K562 (cell line): ENCODE measurements at regions not wholly inside any gene's neighbourhood (a gene's known extent, or its start where the extent isn't known, plus 50 kb on each side); places are given as distances from the start of the nearest gene placed in this dataset.

Experiments
- ATAC-seq: fragments of 200-7000 bp; cut with Tn5 transposase; 3 replicates; pipeline ENCODE4 v1.9.1; 2020; ENCODE audit warnings: moderate library complexity
- BruUV-seq: library from RNA; stranded (reverse); fragments of 400-500 nt; replicated peaks from 2 replicates; lab custom pipeline; 2021; lab: Mats Ljungman, UMichigan
- CTCF ChIA-PET: fragments of 300-600 bp; formaldehyde crosslinking; extraction: SDS; loops from one replicate; lab custom pipeline; 2021; ENCODE audit warnings: low intra/inter-chr PET ratio; lab: Yijun Ruan, JAX
- POLR2A ChIA-PET: fragments of 300-600, 350-650 bp; sonication (Branson Sonifier 250); formaldehyde crosslinking; extraction: SDS; loops from one replicate; lab custom pipeline; 2021; ENCODE audit warnings: antibody characterized with exemption, inconsistent platforms; lab: Yijun Ruan, JAX
- DNase-seq, 4 experiments: peaks; one replicate each; pipeline versions ENCODE4 v3.0.0 to v3.0.0-alpha.2; 2011 to 2018; ENCODE audit warnings: low spot score in 3 of 4, mixed read lengths in 3 of 4; ENCODE audit errors: extremely low read depth in 1 of 4
- FAIRE-seq: peaks from 2 replicates; lab custom pipeline; 2011; peaks lifted over from hg19 to GRCh38; lab: Jason Lieb, UNC
- H2AFZ ChIP-seq: 2 replicates; pipeline ENCODE4 v1.6.0; 2011; ENCODE audit warnings: low read depth, low read length, control low read depth, inconsistent platforms
- H3K27ac ChIP-seq: fragments of 200-600 bp; 3 replicates; pipeline ENCODE4 v1.8.0; 2011; ENCODE audit warnings: low read depth, mild to moderate bottlenecking, control low read depth, inconsistent platforms, low read length, moderate library complexity, mixed read lengths; ENCODE audit errors: extremely low read depth
- H3K27me3 ChIP-seq, 2 experiments: fragments of 300-600 bp in 1 of 2; 2 replicates in 1 of 2; 3 replicates in 1 of 2; pipeline versions ENCODE4 v1.6.0 to v1.8.0; 2011; ENCODE audit warnings: inconsistent platforms in 2 of 2, low read length in 2 of 2, mild to moderate bottlenecking in 1 of 2, mixed read lengths in 1 of 2, moderate library complexity in 1 of 2; ENCODE audit not compliant: control insufficient read depth in 2 of 2, insufficient read depth in 2 of 2
- H3K36me3 ChIP-seq: fragments of 300-600 bp; 3 replicates; pipeline ENCODE4 v1.8.0; 2011; ENCODE audit warnings: mild to moderate bottlenecking, low read length, inconsistent platforms; ENCODE audit not compliant: control insufficient read depth, insufficient read depth
- H3K4me1 ChIP-seq, 2 experiments: fragments of 200-600 bp in 1 of 2; replicated peaks in 1 of 2; 2 replicates in 1 of 2; 3 replicates in 1 of 2; pipeline versions ENCODE4 v1.5.1 to v1.8.0; 2011; ENCODE audit warnings: inconsistent platforms in 2 of 2, low read length in 2 of 2, mild to moderate bottlenecking in 1 of 2, mixed read lengths in 1 of 2, moderate library complexity in 1 of 2; ENCODE audit not compliant: control insufficient read depth in 2 of 2, insufficient read depth in 2 of 2
- H3K4me2 ChIP-seq: 2 replicates; pipeline ENCODE4 v1.6.1; 2011; ENCODE audit warnings: low read length, control low read depth, inconsistent platforms, mixed read lengths; ENCODE audit not compliant: insufficient read depth
- H3K4me3 ChIP-seq: fragments of 200-600 bp; sonication (generic), shearing (Covaris generic); 2 replicates; pipeline ENCODE4 v1.5.1; 2016; ENCODE audit warnings: control low read depth, inconsistent platforms
- H3K79me2 ChIP-seq: fragments of 200-600 bp; 3 replicates; pipeline ENCODE4 v1.8.0; 2011; ENCODE audit warnings: low read length, inconsistent platforms; ENCODE audit not compliant: control insufficient read depth, insufficient read depth
- H3K9ac ChIP-seq, 2 experiments: 2 replicates each; pipeline versions ENCODE4 v1.6.0 to v1.6.1; 2011; ENCODE audit warnings: low read depth in 2 of 2, low read length in 2 of 2, control low read depth in 1 of 2, inconsistent platforms in 1 of 2, mild to moderate bottlenecking in 1 of 2, mixed read lengths in 1 of 2; ENCODE audit not compliant: insufficient read depth in 1 of 2
- H3K9me1 ChIP-seq: one replicate; pipeline ENCODE4 v1.6.0; 2011; ENCODE audit warnings: inconsistent platforms, mild to moderate bottlenecking, low read length, moderate library complexity; ENCODE audit not compliant: control insufficient read depth, insufficient read depth
- H3K9me3 ChIP-seq: replicated peaks from 2 replicates; pipeline ENCODE4 v1.5.1; 2011; ENCODE audit warnings: low read depth, low read length, inconsistent platforms; ENCODE audit not compliant: control insufficient read depth, insufficient read depth
- H4K20me1 ChIP-seq: replicated peaks from 2 replicates; pipeline ENCODE4 v1.6.1; 2011; ENCODE audit warnings: low read length, inconsistent platforms, mixed read lengths; ENCODE audit not compliant: control insufficient read depth, insufficient read depth
- CEBPG ChIP-seq, 3 experiments: fragments of 200-800 bp in 1 of 3; sonication (Bioruptor generic) in 1 of 3; sonication (generic) in 1 of 3; formaldehyde crosslinking in 1 of 3; IDR thresholded peaks in 2 of 3; conservative IDR thresholded peaks in 1 of 3; 2 replicates each; pipeline versions ENCODE4 v1.6.1 to v1.8.0; 2016 to 2022; ENCODE audit warnings: missing compliant biosample characterization in 2 of 3, missing genetic modification characterization in 2 of 3, mild to moderate bottlenecking in 1 of 3, missing genetic modification reagents in 1 of 3
- CHD1 ChIP-seq: fragments of 200-600 bp; sonication (generic); IDR thresholded peaks from one replicate; pipeline ENCODE4 v1.6.1; 2012; ENCODE audit warnings: mild to moderate bottlenecking, moderate library complexity, low read length, inconsistent platforms
- GABPB2 ChIP-seq: fragments of 250-450 bp; sonication (Bioruptor Pico); conservative IDR thresholded peaks from 2 replicates; pipeline ENCODE4 v1.5.1; 2021; ENCODE audit warnings: mild to moderate bottlenecking
- KLF1 ChIP-seq: fragments of 450-650 bp; IDR thresholded peaks from 2 replicates; pipeline ENCODE4 v1.6.1; 2016; ENCODE audit warnings: missing genetic modification characterization, missing compliant biosample characterization
- NONO ChIP-seq, 2 experiments: fragments of 200-400 bp in 1 of 2; fragments of 450-650 bp in 1 of 2; formaldehyde crosslinking in 1 of 2; IDR thresholded peaks; 2 replicates each; pipeline ENCODE4 v1.6.1; 2017; ENCODE audit warnings: low read depth in 2 of 2, mild to moderate bottlenecking in 2 of 2, moderate library complexity in 2 of 2, low read length in 1 of 2
- PCBP1 ChIP-seq: fragments of 200-400 bp; formaldehyde crosslinking; IDR thresholded peaks from 2 replicates; pipeline ENCODE4 v1.6.1; 2018; ENCODE audit warnings: mild to moderate bottlenecking, low read depth, low read length; ENCODE audit not compliant: poor library complexity, severe bottlenecking
- RREB1 ChIP-seq: fragments of 250-450 bp; sonication (Bioruptor Pico); IDR thresholded peaks from 2 replicates; pipeline ENCODE4 v1.4.0; 2020
- SMARCE1 ChIP-seq: fragments of 450-650 bp; IDR thresholded peaks from 2 replicates; pipeline ENCODE4 v1.7.1; 2016; ENCODE audit warnings: mild to moderate bottlenecking
- TGIF2 ChIP-seq: sonication (generic); formaldehyde crosslinking; IDR thresholded peaks from 2 replicates; pipeline ENCODE4 v1.8.1; 2022; ENCODE audit warnings: mild to moderate bottlenecking, missing genetic modification reagents, moderate library complexity
- ZKSCAN1 ChIP-seq: fragments of 150-350 bp; IDR thresholded peaks from 2 replicates; pipeline ENCODE4 v1.6.1; 2016; ENCODE audit warnings: low read depth, low read length
- ZNF408 ChIP-seq: fragments of 250-450 bp; sonication (Bioruptor Pico); IDR thresholded peaks from 2 replicates; pipeline ENCODE4 v1.4.0; 2020; ENCODE audit warnings: low read depth, mild to moderate bottlenecking, moderate library complexity
- WGBS: fragments of 100-300 bp; shearing (Covaris generic); methylation state at CpG from one replicate; pipeline ENCODE4 v1.1.6; 2016; ENCODE audit warnings: low coverage, mixed read lengths; ENCODE audit not compliant: insufficient coverage; ENCODE audit errors: missing lambda C conversion rate; 5-methylcytosine and 5-hydroxymethylcytosine counted together
- in situ Hi-C: fragments of 300-500 bp; cut with MboI; formaldehyde crosslinking; loops from 4 replicates; pipeline ENCODE4 v1.15.0; 2018; ENCODE audit warnings: inconsistent platforms, mixed read lengths
- intact Hi-C: fragments of 100-400 bp; cut with micrococcal nuclease; formaldehyde crosslinking; loops from 2 replicates; pipeline ENCODE4 v1.14.2; 2022
- TF ChIP-seq, protein P1 (sequence below): fragments of 450-650 bp; formaldehyde crosslinking; IDR thresholded peaks from 2 replicates; pipeline ENCODE4 v1.4.0; 2020; ENCODE audit warnings: mild to moderate bottlenecking, mixed read lengths
- TF ChIP-seq, protein P2 (sequence below): sonication (generic); formaldehyde crosslinking; IDR thresholded peaks from 2 replicates; pipeline ENCODE4 v1.8.0; 2022; ENCODE audit warnings: mild to moderate bottlenecking, missing genetic modification reagents
- TF ChIP-seq, protein P3 (sequence below), 2 experiments: fragments of 450-650 bp; IDR thresholded peaks; 2 replicates each; pipeline ENCODE4 v1.6.1; 2016

GRCh38 chr12:126551869-126552268, 1486.6 kb downstream of the AACS start:
- ATAC-seq (no peak), FAIRE-seq (no peak), DNase-seq (no peak)
- WGBS = 0% methylated on average over 4 of the region's 4 CpGs
- in situ Hi-C loops = no loop called here
- Histone ChIP-seq H3K4me1 (no peaks in the 10 kb centered on the region), H3K79me2 (no peaks in the 10 kb centered on the region), H3K9ac (no peak overlapping the region), H3K9me1 (no peaks in the 10 kb centered on the region), H3K9me3 (no peaks in the 10 kb centered on the region), H3K4me3 (no peak overlapping the region), H4K20me1 (no peaks in the 10 kb centered on the region), H3K36me3 (no peaks in the 10 kb centered on the region), H3K27me3 (no peaks in the 10 kb centered on the region), H2AFZ (no peak overlapping the region), H3K4me2 (no peak overlapping the region), H3K27ac (no peak overlapping the region)
- no TSS peak for BruUV-seq
- intact Hi-C loops = no loop called here
- ChIA-PET POLR2A (interaction anchor here (0.6 kb wide), 1 partner anchor 101 kb away, joined by 3 read pairs; no protein-coding TSS in a partner anchor), CTCF (no interaction called here)
- TF ChIP-seq PCBP1 = no peak
- no peak for TF ChIP-seq CHD1
- TF ChIP-seq, protein P1, sequence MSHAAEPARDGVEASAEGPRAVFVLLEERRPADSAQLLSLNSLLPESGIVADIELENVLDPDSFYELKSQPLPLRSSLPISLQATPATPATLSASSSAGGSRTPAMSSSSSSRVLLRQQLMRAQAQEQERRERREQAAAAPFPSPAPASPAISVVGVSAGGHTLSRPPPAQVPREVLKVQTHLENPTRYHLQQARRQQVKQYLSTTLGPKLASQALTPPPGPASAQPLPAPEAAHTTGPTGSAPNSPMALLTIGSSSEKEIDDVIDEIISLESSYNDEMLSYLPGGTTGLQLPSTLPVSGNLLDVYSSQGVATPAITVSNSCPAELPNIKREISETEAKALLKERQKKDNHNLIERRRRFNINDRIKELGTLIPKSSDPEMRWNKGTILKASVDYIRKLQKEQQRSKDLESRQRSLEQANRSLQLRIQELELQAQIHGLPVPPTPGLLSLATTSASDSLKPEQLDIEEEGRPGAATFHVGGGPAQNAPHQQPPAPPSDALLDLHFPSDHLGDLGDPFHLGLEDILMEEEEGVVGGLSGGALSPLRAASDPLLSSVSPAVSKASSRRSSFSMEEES (CRISPR knock-in tag) = no peak
- TF ChIP-seq NONO (IDR thresholded peaks at IDR 0.05; ENCODE audit: low read depth in 2 of 2, low read length in 1 of 2) = no peak
- no peak for TF ChIP-seq ZKSCAN1
- TF ChIP-seq, protein P2, sequence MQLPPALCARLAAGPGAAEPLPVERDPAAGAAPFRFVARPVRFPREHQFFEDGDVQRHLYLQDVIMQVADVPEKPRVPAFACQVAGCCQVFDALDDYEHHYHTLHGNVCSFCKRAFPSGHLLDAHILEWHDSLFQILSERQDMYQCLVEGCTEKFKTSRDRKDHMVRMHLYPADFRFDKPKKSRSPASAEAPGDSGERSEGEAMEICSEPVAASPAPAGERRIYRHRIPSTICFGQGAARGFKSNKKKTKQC (CRISPR knock-in tag) = no peak
- TF ChIP-seq GABPB2 (CRISPR knock-in tag) = no peak
- TF ChIP-seq ZNF408 = no peak
- TF ChIP-seq, protein P3, sequence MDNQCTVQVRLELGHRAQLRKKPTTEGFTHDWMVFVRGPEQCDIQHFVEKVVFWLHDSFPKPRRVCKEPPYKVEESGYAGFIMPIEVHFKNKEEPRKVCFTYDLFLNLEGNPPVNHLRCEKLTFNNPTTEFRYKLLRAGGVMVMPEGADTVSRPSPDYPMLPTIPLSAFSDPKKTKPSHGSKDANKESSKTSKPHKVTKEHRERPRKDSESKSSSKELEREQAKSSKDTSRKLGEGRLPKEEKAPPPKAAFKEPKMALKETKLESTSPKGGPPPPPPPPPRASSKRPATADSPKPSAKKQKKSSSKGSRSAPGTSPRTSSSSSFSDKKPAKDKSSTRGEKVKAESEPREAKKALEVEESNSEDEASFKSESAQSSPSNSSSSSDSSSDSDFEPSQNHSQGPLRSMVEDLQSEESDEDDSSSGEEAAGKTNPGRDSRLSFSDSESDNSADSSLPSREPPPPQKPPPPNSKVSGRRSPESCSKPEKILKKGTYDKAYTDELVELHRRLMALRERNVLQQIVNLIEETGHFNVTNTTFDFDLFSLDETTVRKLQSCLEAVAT (IDR thresholded peaks at IDR 0.05) = no peak
- no peak for TF ChIP-seq SMARCE1
- no peak for TF ChIP-seq RREB1 (CRISPR knock-in tag)
- no peak for TF ChIP-seq TGIF2 (CRISPR knock-in tag)
- TF ChIP-seq KLF1 = no peak
- TF ChIP-seq CEBPG (CRISPR knock-in tag; IDR thresholded peaks at IDR 0.05) = no peak
- TF ChIP-seq CEBPG (tag; conservative IDR thresholded peaks at IDR 0.05 in 1 of 2, IDR thresholded peaks at IDR 0.05 in 1 of 2) = no peak
